D721Med (cell line): ENCODE measurements at regions not wholly inside any gene's neighbourhood (a gene's known extent, or its start where the extent isn't known, plus 50 kb on each side); places are given as distances from the start of the nearest gene placed in this dataset.

Experiments
- DNase-seq: peaks from one replicate; pipeline ENCODE4 v3.0.0; 2011; ENCODE audit warnings: low spot score; ENCODE audit not compliant: insufficient read length
- FAIRE-seq: peaks from 2 replicates; lab custom pipeline; 2011; peaks lifted over from hg19 to GRCh38; lab: Jason Lieb, UNC
- CTCF ChIP-seq: IDR thresholded peaks from 2 replicates; pipeline ENCODE4 v1.5.1; 2012; ENCODE audit warnings: mild to moderate bottlenecking, control low read depth; ENCODE audit not compliant: insufficient read depth; ENCODE audit errors: missing control alignments

DNA sequence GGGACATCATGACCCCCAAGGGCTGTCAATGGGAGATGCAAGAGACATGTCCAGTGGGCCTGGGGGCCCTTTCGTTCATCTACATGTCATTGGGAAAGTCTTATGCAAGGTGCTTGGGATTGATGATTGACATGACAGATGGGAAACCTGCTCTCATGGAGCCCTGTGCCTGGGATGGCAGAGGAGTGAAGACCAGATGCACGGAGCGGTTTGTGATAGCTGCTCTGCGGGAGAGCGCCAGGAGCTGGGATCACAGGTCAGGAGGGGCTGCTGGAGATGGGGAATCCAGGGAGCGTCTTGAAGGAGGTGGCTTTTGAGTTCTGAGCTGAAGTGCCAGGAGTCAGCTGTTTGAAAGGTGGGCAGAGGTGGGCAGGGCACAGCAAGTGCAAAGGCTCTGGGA, 104.3 kb downstream of the FGF18 start:
- DNase-seq (no peak), FAIRE-seq (no peak)
- TF ChIP-seq CTCF = no peak

DNA sequence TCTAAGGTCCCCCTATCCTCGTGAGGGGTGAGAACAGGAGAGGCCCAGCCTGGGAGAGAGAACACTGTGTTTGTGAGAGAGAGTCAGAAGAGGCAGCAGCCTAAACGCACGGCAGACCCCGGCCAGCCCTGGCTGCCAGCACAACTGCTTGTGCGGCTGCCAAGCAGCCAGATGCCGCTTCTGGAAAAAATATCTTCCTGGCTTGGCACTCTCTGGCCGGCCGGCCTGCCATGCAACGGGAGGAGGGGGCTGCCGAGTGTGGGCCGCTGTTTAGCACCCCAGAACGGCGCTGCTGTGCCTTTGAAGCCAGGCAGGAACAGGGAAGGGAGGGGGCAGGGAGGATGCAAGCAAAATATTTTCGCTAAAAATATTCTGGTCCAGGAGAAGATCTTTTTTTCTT, 105.0 kb downstream of the FGF18 start:
- DNase-seq = no peak
- no peak for TF ChIP-seq CTCF
- FAIRE-seq = no peak

DNA sequence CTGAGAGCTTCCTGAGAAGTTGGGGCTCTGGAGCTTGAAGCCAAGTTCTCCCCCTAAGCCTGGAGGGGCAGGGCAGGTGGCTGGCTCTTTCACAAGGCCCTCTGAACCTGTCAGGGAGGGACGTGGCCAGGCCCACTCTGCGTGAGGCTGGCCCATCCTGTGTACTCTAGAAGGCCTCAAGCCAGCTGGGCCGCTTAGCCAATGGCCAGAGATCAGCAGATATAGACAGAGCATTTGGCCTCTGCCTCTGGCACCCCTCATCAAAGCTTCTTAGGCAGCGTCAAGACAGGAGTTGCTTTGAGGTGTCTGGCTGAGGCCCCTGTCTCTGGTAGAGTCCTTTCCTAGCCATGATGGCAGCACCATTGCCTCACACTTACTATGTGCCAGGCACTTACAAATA, 105.6 kb downstream of the FGF18 start:
- FAIRE-seq (no peak), DNase-seq (no peak)
- no peak for TF ChIP-seq CTCF

GRCh38 chr5:171528036-171528435, 108.6 kb downstream of the FGF18 start:
- FAIRE-seq = no peak
- TF ChIP-seq CTCF = no peak
- no peak for DNase-seq

- DNase-seq = no peak
- no peak for TF ChIP-seq CTCF
- FAIRE-seq = no peak
Observed at GRCh38 chr5:171528865-171529614, 109.6 kb downstream of the FGF18 start.

- TF ChIP-seq CTCF = no peak
- no peak for FAIRE-seq
Observed at GRCh38 chr5:171531638-171532037, 112.2 kb downstream of the FGF18 start.

GRCh38 chr5:171533153-171533552, 113.7 kb downstream of the FGF18 start:
- TF ChIP-seq CTCF = no peak
- no peak for FAIRE-seq
- no peak for DNase-seq

More at GRCh38 chr5:171531638-171532037, 112.2 kb downstream of the FGF18 start:
- DNase-seq = no peak
